Stomach (tissue), 4 donors: ENCODE measurements at regions not wholly inside any gene's neighbourhood (a gene's known extent, or its start where the extent isn't known, plus 50 kb on each side); places are given as distances from the start of the nearest gene placed in this dataset.

Source experiments
- POLR2A ChIP-seq, 4 donors: fragments of 450-650 bp; IDR thresholded peaks; one replicate each; pipeline ENCODE4 v1.6.1; 2016; ENCODE audit warnings: antibody characterized with exemption in 4 of 4, control low read depth in 2 of 4, mild to moderate bottlenecking in 1 of 4, moderate library complexity in 1 of 4
- POLR2AphosphoS5 ChIP-seq, 3 donors: sonication (generic); formaldehyde crosslinking; IDR thresholded peaks; one replicate each; pipeline ENCODE4 v1.6.1; 2016; ENCODE audit warnings: antibody characterized with exemption in 3 of 3
- TF ChIP-seq, protein P1 (sequence below), 7 experiments: fragments of 450-650 bp in 4 of 7; fragments of 200-600 bp in 3 of 7; sonication (generic) in 3 of 7; IDR thresholded peaks; one replicate each; pipeline ENCODE4 v1.5.1; 2016 to 2019; ENCODE audit warnings: antibody characterized with exemption in 7 of 7, control low read depth in 2 of 7, mild to moderate bottlenecking in 1 of 7

DNA sequence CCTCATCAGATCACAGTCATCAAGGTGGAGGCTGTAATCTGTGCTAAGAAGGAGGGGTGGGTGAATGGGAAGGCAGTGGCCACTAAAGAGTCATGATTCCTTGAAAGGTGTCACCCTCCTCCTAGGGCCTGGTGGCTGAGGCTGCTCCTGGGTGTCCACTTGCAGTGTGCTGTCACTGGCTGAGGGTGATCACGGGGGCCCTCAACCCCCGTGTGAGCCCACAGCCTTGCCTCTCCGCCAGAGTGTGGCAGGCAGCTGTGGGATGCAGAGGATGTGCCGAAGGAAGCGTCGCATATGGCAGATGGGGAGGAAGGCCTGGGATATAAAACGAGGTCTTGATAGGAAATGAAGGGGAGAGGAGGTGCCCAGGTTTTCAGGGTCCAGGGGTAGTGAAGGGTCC is 476.5 kb downstream of the PTPRU start:
- TF ChIP-seq, protein P1, sequence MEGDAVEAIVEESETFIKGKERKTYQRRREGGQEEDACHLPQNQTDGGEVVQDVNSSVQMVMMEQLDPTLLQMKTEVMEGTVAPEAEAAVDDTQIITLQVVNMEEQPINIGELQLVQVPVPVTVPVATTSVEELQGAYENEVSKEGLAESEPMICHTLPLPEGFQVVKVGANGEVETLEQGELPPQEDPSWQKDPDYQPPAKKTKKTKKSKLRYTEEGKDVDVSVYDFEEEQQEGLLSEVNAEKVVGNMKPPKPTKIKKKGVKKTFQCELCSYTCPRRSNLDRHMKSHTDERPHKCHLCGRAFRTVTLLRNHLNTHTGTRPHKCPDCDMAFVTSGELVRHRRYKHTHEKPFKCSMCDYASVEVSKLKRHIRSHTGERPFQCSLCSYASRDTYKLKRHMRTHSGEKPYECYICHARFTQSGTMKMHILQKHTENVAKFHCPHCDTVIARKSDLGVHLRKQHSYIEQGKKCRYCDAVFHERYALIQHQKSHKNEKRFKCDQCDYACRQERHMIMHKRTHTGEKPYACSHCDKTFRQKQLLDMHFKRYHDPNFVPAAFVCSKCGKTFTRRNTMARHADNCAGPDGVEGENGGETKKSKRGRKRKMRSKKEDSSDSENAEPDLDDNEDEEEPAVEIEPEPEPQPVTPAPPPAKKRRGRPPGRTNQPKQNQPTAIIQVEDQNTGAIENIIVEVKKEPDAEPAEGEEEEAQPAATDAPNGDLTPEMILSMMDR (IDR thresholded peaks at IDR 0.05) = no peak
- TF ChIP-seq POLR2A (IDR thresholded peaks at IDR 0.05) = no peak
- no peak for TF ChIP-seq POLR2AphosphoS5 (IDR thresholded peaks at IDR 0.05)
